Suprapubic skin (tissue), 4 donors: ENCODE measurements at regions not wholly inside any gene's neighbourhood (a gene's known extent, or its start where the extent isn't known, plus 50 kb on each side); places are given as distances from the start of the nearest gene placed in this dataset.
A peak's percentile ranks its signal among the peaks of the same experiment; 100 is the strongest.

ENCODE experiments used
- DNase-seq, 2 donors: peaks; one replicate each; pipeline ENCODE4 v3.0.0-alpha.2; 2019; ENCODE audit warnings: low spot score in 2 of 2
- H3K27ac ChIP-seq: fragments of 200-600 bp; sonication (generic); one replicate; pipeline ENCODE4 v1.5.1; 2019
- H3K27me3 ChIP-seq: fragments of 200-600 bp; sonication (generic); one replicate; pipeline ENCODE4 v1.5.1; 2019
- H3K36me3 ChIP-seq: fragments of 200-600 bp; sonication (generic); one replicate; pipeline ENCODE4 v1.5.1; 2019
- H3K4me1 ChIP-seq: fragments of 200-600 bp; sonication (generic); one replicate; pipeline ENCODE4 v1.5.1; 2019
- H3K4me3 ChIP-seq: fragments of 200-600 bp; sonication (generic); one replicate; pipeline ENCODE4 v1.5.1; 2019; ENCODE audit warnings: mild to moderate bottlenecking
- H3K9me3 ChIP-seq: fragments of 200-600 bp; sonication (generic); one replicate; pipeline ENCODE4 v1.5.1; 2019
- EP300 ChIP-seq: sonication (generic); formaldehyde crosslinking; IDR thresholded peaks from one replicate; pipeline ENCODE4 v1.6.1; 2017; ENCODE audit warnings: antibody characterized with exemption
- POLR2A ChIP-seq, 2 donors: fragments of 450-650 bp; IDR thresholded peaks; one replicate each; pipeline ENCODE4 v1.6.1; 2017; ENCODE audit warnings: antibody characterized with exemption in 2 of 2, mild to moderate bottlenecking in 2 of 2, moderate library complexity in 2 of 2
- POLR2AphosphoS5 ChIP-seq, 3 donors: sonication (generic); formaldehyde crosslinking; IDR thresholded peaks; one replicate each; pipeline ENCODE4 v1.6.1; 2017; ENCODE audit warnings: antibody characterized with exemption in 3 of 3
- whole genome bisulfite sequencing: methylation state at CpG from one replicate; pipeline ENCODE4 v1.1.5; 2018; 5-methylcytosine and 5-hydroxymethylcytosine counted together
- TF ChIP-seq, protein P1 (sequence below), 2 donors: fragments of 200-600 bp in 1 of 2; fragments of 450-650 bp in 1 of 2; sonication (generic) in 1 of 2; IDR thresholded peaks; one replicate each; pipeline ENCODE4 v1.5.1; 2016 to 2019; ENCODE audit warnings: antibody characterized with exemption in 2 of 2, mild to moderate bottlenecking in 1 of 2, moderate library complexity in 1 of 2

DNA sequence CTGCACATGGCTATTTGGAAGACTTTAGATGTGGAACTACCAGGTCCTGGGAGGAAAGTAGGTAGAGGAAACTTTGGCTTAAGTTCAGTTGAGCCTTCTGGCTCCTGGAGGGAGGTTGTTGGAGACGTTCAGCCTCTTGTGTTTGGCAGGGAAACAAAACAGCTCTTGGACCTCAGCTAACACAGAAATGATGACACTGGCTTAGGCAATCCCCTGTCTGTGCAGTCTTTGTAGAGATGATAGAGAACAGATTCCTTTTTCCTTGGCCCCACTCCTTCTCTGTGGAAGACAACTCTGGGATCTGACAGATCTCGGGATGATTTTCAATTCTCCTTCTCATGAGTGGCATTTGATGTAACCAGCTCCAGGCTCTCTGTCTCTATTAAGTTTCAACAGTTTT, 428.5 kb downstream of the TMEM135 start:
- no peaks in the 10 kb centered on the region for H3K36me3 ChIP-seq
- no peak overlapping the region for H3K27ac ChIP-seq
- WGBS: 34% methylated on average over 2 of the region's 2 CpGs
- no peaks in the 10 kb centered on the region for H3K27me3 ChIP-seq
- H3K4me3 ChIP-seq: no peak overlapping the region
- DNase-seq: no peak
- TF ChIP-seq, protein P1, sequence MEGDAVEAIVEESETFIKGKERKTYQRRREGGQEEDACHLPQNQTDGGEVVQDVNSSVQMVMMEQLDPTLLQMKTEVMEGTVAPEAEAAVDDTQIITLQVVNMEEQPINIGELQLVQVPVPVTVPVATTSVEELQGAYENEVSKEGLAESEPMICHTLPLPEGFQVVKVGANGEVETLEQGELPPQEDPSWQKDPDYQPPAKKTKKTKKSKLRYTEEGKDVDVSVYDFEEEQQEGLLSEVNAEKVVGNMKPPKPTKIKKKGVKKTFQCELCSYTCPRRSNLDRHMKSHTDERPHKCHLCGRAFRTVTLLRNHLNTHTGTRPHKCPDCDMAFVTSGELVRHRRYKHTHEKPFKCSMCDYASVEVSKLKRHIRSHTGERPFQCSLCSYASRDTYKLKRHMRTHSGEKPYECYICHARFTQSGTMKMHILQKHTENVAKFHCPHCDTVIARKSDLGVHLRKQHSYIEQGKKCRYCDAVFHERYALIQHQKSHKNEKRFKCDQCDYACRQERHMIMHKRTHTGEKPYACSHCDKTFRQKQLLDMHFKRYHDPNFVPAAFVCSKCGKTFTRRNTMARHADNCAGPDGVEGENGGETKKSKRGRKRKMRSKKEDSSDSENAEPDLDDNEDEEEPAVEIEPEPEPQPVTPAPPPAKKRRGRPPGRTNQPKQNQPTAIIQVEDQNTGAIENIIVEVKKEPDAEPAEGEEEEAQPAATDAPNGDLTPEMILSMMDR (IDR thresholded peaks at IDR 0.05): no peak
- TF ChIP-seq POLR2AphosphoS5 (IDR thresholded peaks at IDR 0.05): peak in 1 of 3 donors; percentile 63
- H3K4me1 ChIP-seq: no peaks in the 10 kb centered on the region
- no peaks in the 10 kb centered on the region for H3K9me3 ChIP-seq

DNA sequence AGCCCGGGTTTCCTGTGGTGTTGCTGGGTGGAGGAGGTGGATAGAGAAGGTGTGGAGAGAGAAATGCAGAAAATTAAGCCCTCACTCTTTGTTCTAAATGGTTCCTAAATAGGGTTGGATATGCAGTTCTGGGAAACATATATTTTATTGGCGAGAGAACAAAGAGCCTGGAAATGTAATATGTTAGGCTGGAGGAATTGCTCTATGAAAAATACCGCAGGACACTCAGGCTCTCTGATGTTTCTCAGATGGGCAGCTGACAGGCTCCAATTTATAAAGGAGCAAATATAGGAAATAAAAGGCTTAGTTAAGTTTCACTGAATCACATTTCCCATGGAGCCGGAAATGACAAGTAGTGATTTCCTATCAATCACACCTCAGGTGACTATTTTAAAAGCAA, 428.0 kb downstream of the TMEM135 start:
- H3K36me3 ChIP-seq: no peaks in the 10 kb centered on the region
- H3K27me3 ChIP-seq: no peaks in the 10 kb centered on the region
- 55% methylated on average over 4 of the region's 4 CpGs for WGBS
- H3K4me3 ChIP-seq: no peak overlapping the region
- no peaks in the 10 kb centered on the region for H3K4me1 ChIP-seq
- no peak overlapping the region for H3K27ac ChIP-seq
- no peaks in the 10 kb centered on the region for H3K9me3 ChIP-seq
- no peak for DNase-seq
- no peak for TF ChIP-seq POLR2A (IDR thresholded peaks at IDR 0.05)
- no peak for TF ChIP-seq POLR2AphosphoS5 (IDR thresholded peaks at IDR 0.05)
- TF ChIP-seq EP300: no peak
- TF ChIP-seq, protein P1 (IDR thresholded peaks at IDR 0.05): no peak

GRCh38 chr11:87463486-87464102, 425.9 kb downstream of the TMEM135 start:
- Histone ChIP-seq H3K27me3 (no peaks in the 10 kb centered on the region), H3K27ac (no peak overlapping the region), H3K9me3 (no peaks in the 10 kb centered on the region), H3K4me1 (no peaks in the 10 kb centered on the region), H3K36me3 (no peaks in the 10 kb centered on the region), H3K4me3 (no peak overlapping the region)
- WGBS: 78% methylated on average over 4 of the region's 4 CpGs
- no peak for DNase-seq
- TF ChIP-seq, protein P1 (IDR thresholded peaks at IDR 0.05): no peak

- Histone ChIP-seq H3K4me1 (no peaks in the 10 kb centered on the region), H3K27ac (no peak overlapping the region), H3K36me3 (no peaks in the 10 kb centered on the region), H3K4me3 (no peak overlapping the region), H3K9me3 (no peaks in the 10 kb centered on the region), H3K27me3 (no peaks in the 10 kb centered on the region)
- 68% methylated on average over 1 of the region's 1 CpG for WGBS
- DNase-seq: no peak
- TF ChIP-seq POLR2AphosphoS5 (IDR thresholded peaks at IDR 0.05) (no peak), POLR2A (IDR thresholded peaks at IDR 0.05) (no peak), EP300 (no peak)
- TF ChIP-seq, protein P1 (IDR thresholded peaks at IDR 0.05): no peak
These were observed 424.4 kb downstream of the TMEM135 start for GRCh38 chr11:87462171-87462570.

GRCh38 chr11:87460842-87461637, 423.3 kb downstream of the TMEM135 start:
- TF ChIP-seq, protein P1 (IDR thresholded peaks at IDR 0.05): no peak
- no peak for TF ChIP-seq EP300
- TF ChIP-seq POLR2AphosphoS5 (IDR thresholded peaks at IDR 0.05): no peak
- no peak for TF ChIP-seq POLR2A (IDR thresholded peaks at IDR 0.05)
- Histone ChIP-seq H3K27ac (no peak overlapping the region), H3K36me3 (no peaks in the 10 kb centered on the region), H3K4me1 (no peaks in the 10 kb centered on the region), H3K4me3 (no peak overlapping the region), H3K27me3 (no peaks in the 10 kb centered on the region), H3K9me3 (no peaks in the 10 kb centered on the region)
- WGBS: 95% methylated on average over 4 of the region's 4 CpGs
- no peak for DNase-seq
